Testis (tissue), 2 donors: ENCODE measurements at regions not wholly inside any gene's neighbourhood (a gene's known extent, or its start where the extent isn't known, plus 50 kb on each side); places are given as distances from the start of the nearest gene placed in this dataset.

Experiments
- DNase-seq: peaks from one replicate; pipeline ENCODE4 v3.0.0-alpha.2; 2019
- H3K27ac ChIP-seq, 2 donors: fragments of 200-600 bp; sonication (generic); one replicate each; pipeline ENCODE4 v1.5.1; 2019
- H3K27me3 ChIP-seq: fragments of 200-600 bp; sonication (generic); one replicate; pipeline ENCODE4 v1.5.1; 2019
- H3K36me3 ChIP-seq: fragments of 200-600 bp; sonication (generic); one replicate; pipeline ENCODE4 v1.5.1; 2017; ENCODE audit warnings: low read depth; ENCODE audit errors: missing control alignments
- H3K4me1 ChIP-seq: fragments of 200-600 bp; sonication (generic); one replicate; pipeline ENCODE4 v1.5.1; 2019
- H3K4me3 ChIP-seq, 2 donors: fragments of 200-600 bp; sonication (generic); one replicate each; pipeline ENCODE4 v1.5.1; 2017 to 2019
- H3K9me3 ChIP-seq: fragments of 200-600 bp; sonication (generic); one replicate; pipeline ENCODE4 v1.5.1; 2017
- POLR2A ChIP-seq: fragments of 450-650 bp; IDR thresholded peaks from one replicate; pipeline ENCODE4 v1.6.1; 2017; ENCODE audit warnings: antibody characterized with exemption, mild to moderate bottlenecking, moderate library complexity
- WGBS, 2 donors: methylation state at CpG; one replicate each; pipeline ENCODE4 v1.1.5; 2018; 5-methylcytosine and 5-hydroxymethylcytosine counted together
- intact Hi-C: fragments of 100-400 bp; cut with DNase I; formaldehyde crosslinking; loops from one replicate; pipeline ENCODE4 v1.15.1; 2023; ENCODE audit warnings: low total_unique reads
- TF ChIP-seq, protein P1 (sequence below), 3 experiments: fragments of 450-650 bp in 2 of 3; fragments of 200-600 bp in 1 of 3; sonication (generic) in 1 of 3; IDR thresholded peaks; one replicate each; pipeline ENCODE4 v1.5.1; 2016 to 2019; ENCODE audit warnings: antibody characterized with exemption in 3 of 3, mild to moderate bottlenecking in 2 of 3, moderate library complexity in 1 of 3

GRCh38 chr7:156236181-156236889 lies 404.2 kb upstream of the RNF32 start:
- TF ChIP-seq, protein P1, sequence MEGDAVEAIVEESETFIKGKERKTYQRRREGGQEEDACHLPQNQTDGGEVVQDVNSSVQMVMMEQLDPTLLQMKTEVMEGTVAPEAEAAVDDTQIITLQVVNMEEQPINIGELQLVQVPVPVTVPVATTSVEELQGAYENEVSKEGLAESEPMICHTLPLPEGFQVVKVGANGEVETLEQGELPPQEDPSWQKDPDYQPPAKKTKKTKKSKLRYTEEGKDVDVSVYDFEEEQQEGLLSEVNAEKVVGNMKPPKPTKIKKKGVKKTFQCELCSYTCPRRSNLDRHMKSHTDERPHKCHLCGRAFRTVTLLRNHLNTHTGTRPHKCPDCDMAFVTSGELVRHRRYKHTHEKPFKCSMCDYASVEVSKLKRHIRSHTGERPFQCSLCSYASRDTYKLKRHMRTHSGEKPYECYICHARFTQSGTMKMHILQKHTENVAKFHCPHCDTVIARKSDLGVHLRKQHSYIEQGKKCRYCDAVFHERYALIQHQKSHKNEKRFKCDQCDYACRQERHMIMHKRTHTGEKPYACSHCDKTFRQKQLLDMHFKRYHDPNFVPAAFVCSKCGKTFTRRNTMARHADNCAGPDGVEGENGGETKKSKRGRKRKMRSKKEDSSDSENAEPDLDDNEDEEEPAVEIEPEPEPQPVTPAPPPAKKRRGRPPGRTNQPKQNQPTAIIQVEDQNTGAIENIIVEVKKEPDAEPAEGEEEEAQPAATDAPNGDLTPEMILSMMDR (IDR thresholded peaks at IDR 0.05), result no peak
- TF ChIP-seq POLR2A, result no peak
- Histone ChIP-seq H3K4me3 (no peak overlapping the region), H3K27ac (no peak overlapping the region), H3K36me3 (no peaks in the 10 kb centered on the region), H3K27me3 (no peaks in the 10 kb centered on the region), H3K9me3 (no peaks in the 10 kb centered on the region), H3K4me1 (no peaks in the 10 kb centered on the region)
- 79 to 90% methylated on average over 23 of the region's 23 CpGs for WGBS, 2 donors
- intact Hi-C loops, result no loop called here
- no peak for DNase-seq

- Histone ChIP-seq H3K4me3 (no peak overlapping the region), H3K36me3 (no peaks in the 10 kb centered on the region), H3K9me3 (no peaks in the 10 kb centered on the region), H3K27ac (no peak overlapping the region), H3K4me1 (no peaks in the 10 kb centered on the region), H3K27me3 (no peaks in the 10 kb centered on the region)
- intact Hi-C loops, result no loop called here
- no peak for TF ChIP-seq POLR2A
- TF ChIP-seq, protein P1 (IDR thresholded peaks at IDR 0.05), result no peak
- WGBS, 2 donors, result 75 to 82% methylated on average over 6 to 10 of the region's 10 CpGs
- no peak for DNase-seq
Measured at GRCh38 chr7:156234666-156235494, 405.7 kb upstream of the RNF32 start.

GRCh38 chr7:156234192-156234591 lies 406.4 kb upstream of the RNF32 start:
- no peak for DNase-seq
- no peaks in the 10 kb centered on the region for H3K9me3 ChIP-seq
- no peaks in the 10 kb centered on the region for H3K36me3 ChIP-seq
- no peak overlapping the region for H3K27ac ChIP-seq
- H3K27me3 ChIP-seq, result no peaks in the 10 kb centered on the region
- intact Hi-C loops, result no loop called here
- no peak overlapping the region for H3K4me3 ChIP-seq
- no peaks in the 10 kb centered on the region for H3K4me1 ChIP-seq
- TF ChIP-seq POLR2A, result no peak
- TF ChIP-seq, protein P1 (IDR thresholded peaks at IDR 0.05), result no peak
- WGBS, 2 donors, result 87 to 99% methylated on average over 5 of the region's 5 CpGs

DNA sequence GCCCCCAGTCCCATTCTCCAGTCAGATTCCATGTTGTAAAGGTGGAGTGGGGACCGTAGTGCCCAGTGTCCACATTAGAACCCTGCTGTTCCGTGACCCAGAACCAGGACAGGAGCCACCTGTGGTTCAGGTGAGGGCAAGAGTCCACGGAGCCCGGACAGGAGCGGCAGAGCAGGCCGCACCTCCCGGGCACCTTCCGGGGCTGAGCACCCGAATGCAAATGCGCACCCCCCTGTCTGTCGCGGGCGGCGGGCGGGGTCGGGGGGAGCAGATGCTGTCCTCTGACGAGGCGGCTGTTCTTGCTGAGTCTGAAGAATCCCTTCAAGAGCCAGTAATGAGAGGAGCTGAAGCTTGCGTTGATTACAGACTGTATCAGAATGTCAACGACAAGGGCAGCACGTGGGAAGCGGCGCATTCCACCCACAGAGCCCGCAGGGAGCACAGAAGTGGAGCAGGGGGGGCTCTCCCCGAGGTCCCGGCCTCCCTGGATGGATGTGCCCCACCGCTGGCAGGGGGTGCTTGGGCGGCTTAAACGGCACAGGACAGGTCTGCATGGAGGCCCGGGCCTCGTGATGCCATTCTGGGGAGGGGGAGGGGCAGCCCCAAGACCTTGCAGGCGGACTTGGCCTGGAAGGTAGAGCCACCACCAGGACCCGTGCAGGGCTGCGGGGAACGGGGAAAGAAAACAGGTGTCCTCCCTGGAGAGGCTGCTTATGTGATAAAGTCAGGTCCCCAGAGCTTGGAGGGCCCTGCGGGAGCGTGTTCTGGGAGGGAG lies 407.5 kb upstream of the RNF32 start:
- WGBS, 2 donors, result 66 to 78% methylated on average over 36 to 37 of the region's 37 CpGs
- no peaks in the 10 kb centered on the region for H3K27me3 ChIP-seq
- H3K4me3 ChIP-seq, result peak overlapping the region in 1 of 2 donors; percentile 17
- no peaks in the 10 kb centered on the region for H3K36me3 ChIP-seq
- no peaks in the 10 kb centered on the region for H3K9me3 ChIP-seq
- H3K27ac ChIP-seq, result no peak overlapping the region
- TF ChIP-seq, protein P1 (IDR thresholded peaks at IDR 0.05), result no peak
- no peak for TF ChIP-seq POLR2A
- no peak for DNase-seq
- intact Hi-C loops, result no loop called here
- H3K4me1 ChIP-seq, result no peaks in the 10 kb centered on the region
